B cell (primary cell): ENCODE measurements at regions not wholly inside any gene's neighbourhood (a gene's known extent, or its start where the extent isn't known, plus 50 kb on each side); places are given as distances from the start of the nearest gene placed in this dataset.
"Not testable (repeated sequence)": the region's sequence is repeated elsewhere in the genome, so short reads cannot be mapped to it uniquely, and the experiment has no call there.

Source experiments
- ATAC-seq: fragments of 200-7000 bp; cut with Tn5 transposase; one replicate; pipeline ENCODE4 v1.10.0; 2021; ENCODE audit warnings: low read depth, mild to moderate bottlenecking, moderate number of reproducible peaks, moderate library complexity
- CTCF ChIA-PET: fragments of 350-600 bp; sonication (Branson Sonifier 250); formaldehyde crosslinking; loops from one replicate; lab custom pipeline; 2021; ENCODE audit warnings: antibody characterized with exemption, inconsistent platforms; lab: Charles Lee
- POLR2A ChIA-PET: fragments of 350-600 bp; sonication (Branson Sonifier 250); formaldehyde crosslinking; loops from one replicate; lab custom pipeline; 2021; ENCODE audit warnings: antibody characterized with exemption; lab: Charles Lee
- DNase-seq: peaks from one replicate; pipeline ENCODE4 v3.0.0; 2013
- H2AFZ ChIP-seq: 2 replicates; pipeline ENCODE4 v1.6.1; 2012; ENCODE audit warnings: mild to moderate bottlenecking, low read depth, low read length; ENCODE audit not compliant: insufficient read depth, poor library complexity, severe bottlenecking
- H3K27ac ChIP-seq, 2 donors: 1 replicate in 1 of 2; 2 replicates in 1 of 2; pipeline ENCODE4 v1.5.1; 2012 to 2013; ENCODE audit warnings: low read length in 2 of 2, mild to moderate bottlenecking in 2 of 2, moderate library complexity in 1 of 2
- H3K27me3 ChIP-seq, 4 experiments: fragments of 200-600 bp in 1 of 4; sonication (generic) in 1 of 4; replicated peaks in 1 of 4; 1 replicate in 2 of 4; 2 replicates in 2 of 4; pipeline versions ENCODE4 v1.6.1 to v1.7.0; 2013 to 2016; ENCODE audit warnings: low read length in 3 of 4, mild to moderate bottlenecking in 2 of 4, mixed read lengths in 1 of 4, moderate library complexity in 1 of 4; ENCODE audit not compliant: insufficient read depth in 4 of 4, control insufficient read depth in 3 of 4; ENCODE audit errors: control extremely low read depth in 1 of 4
- H3K36me3 ChIP-seq, 2 experiments: replicated peaks in 1 of 2; 1 replicate in 1 of 2; 2 replicates in 1 of 2; pipeline versions ENCODE4 v1.6.1 to v1.7.1; 2013; ENCODE audit warnings: low read length in 1 of 2; ENCODE audit not compliant: insufficient read depth in 2 of 2, control insufficient read depth in 1 of 2; ENCODE audit errors: control extremely low read depth in 1 of 2, extremely low read depth in 1 of 2
- H3K4me1 ChIP-seq, 2 donors: fragments of 200-600 bp in 1 of 2; sonication (generic) in 1 of 2; 1 replicate in 1 of 2; 2 replicates in 1 of 2; pipeline versions ENCODE4 v1.5.1 to v1.6.1; 2013 to 2017; ENCODE audit warnings: low read length in 2 of 2; ENCODE audit not compliant: control insufficient read depth in 2 of 2, insufficient read depth in 2 of 2
- H3K4me2 ChIP-seq: replicated peaks from 2 replicates; pipeline ENCODE3; 2012; ENCODE audit warnings: mild to moderate bottlenecking, low read depth, low read length; ENCODE audit not compliant: poor library complexity, severe bottlenecking
- H3K4me3 ChIP-seq, 5 experiments: fragments of 200-600 bp in 1 of 5; sonication (generic) in 1 of 5; 1 replicate in 3 of 5; 2 replicates in 2 of 5; pipeline versions ENCODE4 v1.5.1 to v1.7.0; 2011 to 2016; ENCODE audit warnings: low read length in 4 of 5, mild to moderate bottlenecking in 4 of 5, low read depth in 2 of 5, control low read depth in 1 of 5, moderate library complexity in 1 of 5; ENCODE audit not compliant: insufficient read depth in 1 of 5; ENCODE audit errors: control extremely low read depth in 1 of 5, extremely low read depth in 1 of 5
- H3K79me2 ChIP-seq: fragments of 200-600 bp; sonication (generic); one replicate; pipeline ENCODE4 v1.6.0; 2016; ENCODE audit warnings: low read length; ENCODE audit not compliant: control insufficient read depth, insufficient read depth
- H3K9ac ChIP-seq: fragments of 200-600 bp; sonication (generic); 2 replicates; pipeline ENCODE4 v1.6.1; 2017; ENCODE audit warnings: mild to moderate bottlenecking, low read length, moderate library complexity
- H3K9me3 ChIP-seq, 3 donors: one replicate each; pipeline versions ENCODE4 v1.6.1 to v1.7.1; 2013; ENCODE audit warnings: low read length in 2 of 3; ENCODE audit not compliant: control insufficient read depth in 2 of 3, insufficient read depth in 1 of 3; ENCODE audit errors: control extremely low read depth in 1 of 3
- H4K20me1 ChIP-seq: 2 replicates; pipeline ENCODE4 v1.6.0; 2012; ENCODE audit warnings: mild to moderate bottlenecking, low read length; ENCODE audit not compliant: insufficient read depth, control insufficient read depth, poor library complexity, severe bottlenecking
- H3K27ac Mint-ChIP-seq: one replicate; pipeline ENCODE4 v1.8.0; 2021; ENCODE audit warnings: mixed read lengths
- H3K27me3 Mint-ChIP-seq: one replicate; pipeline ENCODE4 v1.8.0; 2021; ENCODE audit warnings: mixed read lengths
- H3K4me1 Mint-ChIP-seq: one replicate; pipeline ENCODE4 v1.8.0; 2021; ENCODE audit warnings: mixed read lengths
- H3K4me3 Mint-ChIP-seq: one replicate; pipeline ENCODE4 v1.8.0; 2021; ENCODE audit warnings: mixed read lengths
- H3K9me3 Mint-ChIP-seq: one replicate; pipeline ENCODE4 v1.8.0; 2022; ENCODE audit warnings: mixed read lengths; ENCODE audit not compliant: insufficient read depth
- EZH2 ChIP-seq: IDR thresholded peaks from 2 replicates; pipeline ENCODE4 v1.6.1; 2012; ENCODE audit warnings: borderline replicate concordance, low read depth, mild to moderate bottlenecking, moderate library complexity, low read length; ENCODE audit not compliant: insufficient read depth, poor library complexity, severe bottlenecking
- WGBS: methylation state at CpG from one replicate; pipeline ENCODE4 v1.1.5; 2013; ENCODE audit warnings: missing lambda C conversion rate; ENCODE audit not compliant: insufficient coverage; 5-methylcytosine and 5-hydroxymethylcytosine counted together
- intact Hi-C: fragments of 100-400 bp; cut with micrococcal nuclease; formaldehyde crosslinking; loops from one replicate; pipeline ENCODE4 v1.10.0; 2022
- TF ChIP-seq, protein P1 (sequence below): fragments of 200-600 bp; IDR thresholded peaks from one replicate; pipeline ENCODE4 v1.8.0; 2022; ENCODE audit warnings: antibody characterized with exemption, mild to moderate bottlenecking

DNA sequence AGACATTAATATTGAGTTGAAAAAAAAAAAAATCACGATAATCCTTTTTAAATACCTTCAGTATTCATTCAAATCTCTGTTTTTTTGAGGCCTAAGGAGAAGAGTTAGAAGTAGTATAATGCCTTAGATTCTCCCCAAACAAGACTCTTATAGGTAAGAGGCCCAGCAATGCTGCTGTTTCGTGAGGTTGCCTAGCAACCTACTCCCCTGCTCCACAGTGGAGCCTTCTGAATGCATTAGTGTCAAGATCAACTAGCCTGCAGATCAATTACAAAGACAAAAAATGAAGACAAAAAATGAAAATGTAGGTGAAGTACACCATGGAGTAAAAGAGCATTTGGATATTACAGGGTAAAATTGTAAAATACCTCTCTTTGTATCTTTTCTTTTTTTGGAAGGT is 229.8 kb upstream of the LUZP2 start:
- ChIA-PET POLR2A (no interaction called here), CTCF (no interaction called here)
- ATAC-seq (no peak), DNase-seq (no peak)
- Histone ChIP-seq H3K9ac (no peak overlapping the region), H3K27me3 (no peaks in the 10 kb centered on the region), H3K27ac (no peak overlapping the region), H3K36me3 (no peaks in the 10 kb centered on the region), H3K9me3 (peaks cover 0 to 1% (median 0%) of the 10 kb centered on the region in 3 donors), H3K79me2 (no peaks in the 10 kb centered on the region), H4K20me1 (no peaks in the 10 kb centered on the region), H3K4me1 (no peaks in the 10 kb centered on the region), H2AFZ (no peak overlapping the region), H3K4me2 (no peak overlapping the region), H3K4me3 (no peak overlapping the region)
- TF ChIP-seq EZH2: no peak
- TF ChIP-seq, protein P1, sequence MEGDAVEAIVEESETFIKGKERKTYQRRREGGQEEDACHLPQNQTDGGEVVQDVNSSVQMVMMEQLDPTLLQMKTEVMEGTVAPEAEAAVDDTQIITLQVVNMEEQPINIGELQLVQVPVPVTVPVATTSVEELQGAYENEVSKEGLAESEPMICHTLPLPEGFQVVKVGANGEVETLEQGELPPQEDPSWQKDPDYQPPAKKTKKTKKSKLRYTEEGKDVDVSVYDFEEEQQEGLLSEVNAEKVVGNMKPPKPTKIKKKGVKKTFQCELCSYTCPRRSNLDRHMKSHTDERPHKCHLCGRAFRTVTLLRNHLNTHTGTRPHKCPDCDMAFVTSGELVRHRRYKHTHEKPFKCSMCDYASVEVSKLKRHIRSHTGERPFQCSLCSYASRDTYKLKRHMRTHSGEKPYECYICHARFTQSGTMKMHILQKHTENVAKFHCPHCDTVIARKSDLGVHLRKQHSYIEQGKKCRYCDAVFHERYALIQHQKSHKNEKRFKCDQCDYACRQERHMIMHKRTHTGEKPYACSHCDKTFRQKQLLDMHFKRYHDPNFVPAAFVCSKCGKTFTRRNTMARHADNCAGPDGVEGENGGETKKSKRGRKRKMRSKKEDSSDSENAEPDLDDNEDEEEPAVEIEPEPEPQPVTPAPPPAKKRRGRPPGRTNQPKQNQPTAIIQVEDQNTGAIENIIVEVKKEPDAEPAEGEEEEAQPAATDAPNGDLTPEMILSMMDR: no peak
- Mint-ChIP-seq H3K4me1 (no peaks in the 10 kb centered on the region), H3K27me3 (no peaks in the 10 kb centered on the region), H3K27ac (no peak overlapping the region), H3K9me3 (no peaks in the 10 kb centered on the region), H3K4me3 (no peak overlapping the region)
- no CpG with 5 or more reads among the region's 2 CpGs for WGBS
- intact Hi-C loops: no loop called here

DNA sequence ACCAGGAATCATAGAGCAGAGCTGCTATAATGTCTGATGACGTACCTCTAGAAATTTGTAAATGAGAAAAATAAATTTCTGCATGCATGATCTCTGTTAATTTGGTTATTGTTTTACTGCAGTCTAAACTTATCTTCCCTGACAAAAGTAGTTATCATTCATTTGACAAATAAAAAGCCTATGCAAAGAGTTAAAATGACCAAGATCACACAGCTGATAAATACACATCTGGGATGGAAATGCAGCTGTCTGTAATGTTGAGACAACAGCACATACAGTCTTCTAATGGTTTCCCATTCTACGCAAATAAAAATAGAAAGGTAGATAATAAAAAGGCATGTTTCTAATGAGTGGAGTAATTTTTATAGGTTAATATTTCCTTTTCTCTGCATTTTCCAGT is 225.1 kb upstream of the LUZP2 start:
- no peaks in the 10 kb centered on the region for H3K36me3 ChIP-seq
- no peaks in the 10 kb centered on the region for H3K27me3 Mint-ChIP-seq
- no peak overlapping the region for H3K27ac Mint-ChIP-seq
- ChIA-PET POLR2A (no interaction called here), CTCF (no interaction called here)
- no peaks in the 10 kb centered on the region for H3K27me3 ChIP-seq
- H3K4me2 ChIP-seq: no peak overlapping the region
- H3K4me1 ChIP-seq: no peaks in the 10 kb centered on the region
- H3K79me2 ChIP-seq: no peaks in the 10 kb centered on the region
- H3K9me3 ChIP-seq: peaks cover 0 to 6% (median 1%) of the 10 kb centered on the region in 3 donors
- H3K4me3 ChIP-seq: no peak overlapping the region
- H3K4me1 Mint-ChIP-seq: no peaks in the 10 kb centered on the region
- no CpG with 5 or more reads among the region's 2 CpGs for WGBS
- TF ChIP-seq, protein P1: no peak
- no peak for TF ChIP-seq EZH2
- no peak overlapping the region for H3K27ac ChIP-seq
- intact Hi-C loops: no loop called here
- no peak overlapping the region for H2AFZ ChIP-seq
- H3K4me3 Mint-ChIP-seq: no peak overlapping the region
- H3K9me3 Mint-ChIP-seq: no peaks in the 10 kb centered on the region
- no peak for DNase-seq
- ATAC-seq: no peak
- no peak overlapping the region for H3K9ac ChIP-seq
- H4K20me1 ChIP-seq: no peaks in the 10 kb centered on the region

DNA sequence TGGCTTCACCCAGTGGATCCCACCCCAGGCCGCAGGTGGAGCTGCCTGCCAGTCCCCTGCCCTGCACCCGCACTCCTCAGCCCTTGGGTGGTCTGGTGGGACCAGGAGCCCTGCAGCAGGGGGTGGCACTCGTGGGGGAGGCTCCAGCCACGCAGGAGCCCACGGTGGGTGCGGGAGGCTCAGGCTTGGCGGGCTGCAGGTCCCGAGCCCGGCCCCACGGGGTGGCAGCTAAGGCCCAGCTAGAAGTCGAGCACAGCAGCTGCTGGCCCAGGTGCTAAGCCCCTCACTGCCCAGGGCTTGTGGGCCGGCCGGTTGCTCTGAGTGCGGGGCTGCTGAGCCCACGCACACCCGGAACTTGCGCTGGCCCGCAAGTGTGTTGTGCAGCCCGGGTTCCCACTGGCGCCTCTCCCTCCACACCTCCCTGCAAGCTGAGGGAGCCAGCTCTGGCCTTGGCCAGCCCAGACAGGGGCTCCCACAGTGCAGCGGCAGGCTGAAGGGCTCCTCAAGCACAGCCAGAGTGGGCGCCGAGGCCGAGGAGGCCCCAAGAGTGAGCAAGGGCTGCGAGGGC is 222.6 kb upstream of the LUZP2 start:
- CTCF ChIA-PET, H3K4me2 ChIP-seq, intact Hi-C loops, H3K4me3 ChIP-seq, DNase-seq, H2AFZ ChIP-seq, H3K27ac ChIP-seq, H3K27ac Mint-ChIP-seq, H3K9me3 Mint-ChIP-seq, H3K36me3 ChIP-seq, H3K9ac ChIP-seq, H3K4me1 Mint-ChIP-seq, H3K4me1 ChIP-seq, H3K27me3 ChIP-seq, H3K9me3 ChIP-seq, ATAC-seq, H3K79me2 ChIP-seq, H4K20me1 ChIP-seq, H3K4me3 Mint-ChIP-seq, H3K27me3 Mint-ChIP-seq, POLR2A ChIA-PET: not testable (repeated sequence)
- 94% methylated on average over 21 of the region's 25 CpGs for WGBS
